Transverse colon (tissue), 4 donors: ENCODE measurements at regions not wholly inside any gene's neighbourhood (a gene's known extent, or its start where the extent isn't known, plus 50 kb on each side); places are given as distances from the start of the nearest gene placed in this dataset.

ENCODE experiments used
- DNase-seq: peaks from one replicate; pipeline ENCODE4 v3.0.0-alpha.2; 2019
- H3K27ac ChIP-seq, 4 donors: fragments of 200-600 bp; sonication (generic); 2 replicates each; pipeline ENCODE4 v1.5.1; 2016 to 2018; ENCODE audit warnings: inconsistent platforms in 4 of 4
- H3K27me3 ChIP-seq: fragments of 200-600 bp; sonication (generic); 2 replicates; pipeline ENCODE4 v1.5.1; 2017; ENCODE audit warnings: inconsistent platforms
- H3K36me3 ChIP-seq, 4 donors: fragments of 200-600 bp; sonication (generic); 2 replicates each; pipeline ENCODE4 v1.5.1; 2017 to 2019; ENCODE audit warnings: inconsistent platforms in 4 of 4
- H3K4me1 ChIP-seq, 4 donors: fragments of 200-600 bp; sonication (generic); 2 replicates each; pipeline ENCODE4 v1.5.1; 2017 to 2020; ENCODE audit warnings: inconsistent platforms in 4 of 4
- H3K4me3 ChIP-seq, 4 donors: fragments of 200-600 bp; sonication (generic); 1 replicate in 1 of 4; 2 replicates in 3 of 4; pipeline versions ENCODE4 v1.5.1 to v1.6.1; 2017 to 2019; ENCODE audit warnings: inconsistent platforms in 4 of 4
- H3K9me3 ChIP-seq, 2 donors: fragments of 200-600 bp; sonication (generic); 2 replicates each; pipeline ENCODE4 v1.5.1; 2017 to 2019; ENCODE audit warnings: inconsistent platforms in 2 of 2
- EP300 ChIP-seq: sonication (generic); formaldehyde crosslinking; IDR thresholded peaks from one replicate; pipeline ENCODE4 v1.6.1; 2017; ENCODE audit warnings: antibody characterized with exemption, low read depth
- POLR2A ChIP-seq: fragments of 450-650 bp; IDR thresholded peaks from one replicate; pipeline ENCODE4 v1.6.1; 2016; ENCODE audit warnings: antibody characterized with exemption, mild to moderate bottlenecking, moderate library complexity
- POLR2AphosphoS5 ChIP-seq, 3 donors: sonication (generic); formaldehyde crosslinking; IDR thresholded peaks; one replicate each; pipeline ENCODE4 v1.6.1; 2016; ENCODE audit warnings: antibody characterized with exemption in 3 of 3
- WGBS, 2 donors: methylation state at CpG; one replicate each; pipeline ENCODE4 v1.1.5; 2018; ENCODE audit warnings: low coverage in 1 of 2; 5-methylcytosine and 5-hydroxymethylcytosine counted together
- in situ Hi-C, 4 donors: fragments of 200-750 bp; cut with MboI; loops; one replicate each; pipeline versions ENCODE4 v1.15.0 to v1.15.1; 2017; ENCODE audit warnings: low sequenced_read_pairs in 3 of 4, low pct_ligation_motif_present in 1 of 4, low pct_unique_long_range_greater_than_20kb in 1 of 4
- intact Hi-C: fragments of 100-400 bp; cut with DNase I; formaldehyde crosslinking; loops from one replicate; pipeline ENCODE4 v1.15.1; 2023; ENCODE audit warnings: low total_unique reads
- TF ChIP-seq, protein P1 (sequence below), 5 experiments: fragments of 200-600 bp in 3 of 5; fragments of 450-650 bp in 2 of 5; sonication (generic) in 3 of 5; IDR thresholded peaks; 1 replicate in 2 of 5; 2 replicates in 3 of 5; pipeline ENCODE4 v1.5.1; 2016 to 2017; ENCODE audit warnings: antibody characterized with exemption in 5 of 5, inconsistent platforms in 3 of 5, mild to moderate bottlenecking in 2 of 5, moderate library complexity in 1 of 5

GRCh38 chr12:60704171-60704914, 1108.5 kb downstream of the SLC16A7 start:
- H3K4me3 ChIP-seq, result no peak overlapping the region
- peaks cover 0 to 7% of the 10 kb centered on the region in 2 donors for H3K9me3 ChIP-seq
- DNase-seq, result no peak
- in situ Hi-C loops, result no loop called here
- no peak overlapping the region for H3K27ac ChIP-seq
- H3K36me3 ChIP-seq, result no peaks in the 10 kb centered on the region
- WGBS, 2 donors, result 45 to 49% methylated on average over 4 of the region's 4 CpGs
- TF ChIP-seq EP300 (no peak), POLR2A (no peak), POLR2AphosphoS5 (IDR thresholded peaks at IDR 0.05) (no peak)
- TF ChIP-seq, protein P1, sequence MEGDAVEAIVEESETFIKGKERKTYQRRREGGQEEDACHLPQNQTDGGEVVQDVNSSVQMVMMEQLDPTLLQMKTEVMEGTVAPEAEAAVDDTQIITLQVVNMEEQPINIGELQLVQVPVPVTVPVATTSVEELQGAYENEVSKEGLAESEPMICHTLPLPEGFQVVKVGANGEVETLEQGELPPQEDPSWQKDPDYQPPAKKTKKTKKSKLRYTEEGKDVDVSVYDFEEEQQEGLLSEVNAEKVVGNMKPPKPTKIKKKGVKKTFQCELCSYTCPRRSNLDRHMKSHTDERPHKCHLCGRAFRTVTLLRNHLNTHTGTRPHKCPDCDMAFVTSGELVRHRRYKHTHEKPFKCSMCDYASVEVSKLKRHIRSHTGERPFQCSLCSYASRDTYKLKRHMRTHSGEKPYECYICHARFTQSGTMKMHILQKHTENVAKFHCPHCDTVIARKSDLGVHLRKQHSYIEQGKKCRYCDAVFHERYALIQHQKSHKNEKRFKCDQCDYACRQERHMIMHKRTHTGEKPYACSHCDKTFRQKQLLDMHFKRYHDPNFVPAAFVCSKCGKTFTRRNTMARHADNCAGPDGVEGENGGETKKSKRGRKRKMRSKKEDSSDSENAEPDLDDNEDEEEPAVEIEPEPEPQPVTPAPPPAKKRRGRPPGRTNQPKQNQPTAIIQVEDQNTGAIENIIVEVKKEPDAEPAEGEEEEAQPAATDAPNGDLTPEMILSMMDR (IDR thresholded peaks at IDR 0.05), result no peak
- intact Hi-C loops, result no loop called here
- no peaks in the 10 kb centered on the region for H3K4me1 ChIP-seq
- H3K27me3 ChIP-seq, result no peaks in the 10 kb centered on the region

DNA sequence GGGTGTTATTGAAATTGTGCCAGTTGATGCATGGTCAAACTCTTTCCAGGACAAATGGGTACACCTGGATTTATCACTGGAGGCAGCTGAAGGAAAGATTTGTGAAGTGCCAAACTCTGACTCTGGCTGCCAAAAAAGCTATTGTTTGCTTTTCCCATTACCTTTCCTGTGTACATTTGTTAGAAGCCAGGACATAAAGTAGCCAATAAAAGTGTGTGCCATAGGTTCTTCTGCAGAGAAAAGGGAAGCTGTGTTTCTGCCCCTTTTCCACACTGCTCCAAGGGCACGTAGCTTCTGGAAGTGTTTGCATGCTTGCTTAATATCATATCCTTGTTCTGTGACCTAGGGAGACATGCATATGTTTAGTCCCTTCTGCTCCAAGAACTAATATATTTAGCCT, 1114.4 kb downstream of the SLC16A7 start:
- in situ Hi-C loops, result no loop called here
- intact Hi-C loops, result no loop called here

DNA sequence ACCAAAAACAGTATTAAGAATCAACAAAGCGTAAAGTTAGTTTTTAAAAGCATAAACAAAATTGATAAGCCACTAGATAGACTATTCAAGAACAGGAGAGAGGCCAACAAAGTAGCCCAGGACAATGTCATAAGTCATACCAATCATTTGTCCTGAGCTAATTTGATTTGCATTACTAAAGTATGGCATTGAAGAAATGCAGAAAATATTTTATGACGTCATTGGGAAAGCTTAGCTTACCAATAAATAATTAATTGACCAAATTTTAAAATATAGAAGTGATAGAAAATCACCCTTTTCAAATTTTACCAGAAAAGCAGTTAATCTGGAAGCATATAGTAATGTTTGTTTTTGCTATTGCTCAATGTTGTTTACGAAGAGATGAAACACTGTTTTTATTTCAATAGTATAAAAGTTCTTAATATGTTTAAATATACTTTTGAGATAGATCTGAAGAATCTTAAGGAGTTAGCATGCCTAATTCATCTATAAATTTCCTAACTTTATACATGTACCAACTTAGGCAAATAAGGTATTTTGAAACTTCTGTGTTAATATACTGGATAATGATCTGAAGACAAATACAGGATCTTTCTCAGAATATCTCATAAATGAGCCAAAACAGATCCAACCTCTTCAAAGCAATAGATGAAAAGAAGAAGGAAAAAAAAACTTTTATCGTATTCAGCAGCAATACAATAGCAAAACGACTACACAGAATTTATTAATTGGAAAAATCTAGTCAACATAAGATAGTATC, 1118.5 kb downstream of the SLC16A7 start:
- 81% methylated on average over 5 of the region's 5 CpGs for WGBS, 2 donors
- in situ Hi-C loops (no loop called here), intact Hi-C loops (no loop called here)
- Histone ChIP-seq H3K36me3 (no peaks in the 10 kb centered on the region), H3K27me3 (no peaks in the 10 kb centered on the region), H3K27ac (no peak overlapping the region), H3K4me1 (no peaks in the 10 kb centered on the region), H3K9me3 (no peaks in the 10 kb centered on the region), H3K4me3 (no peak overlapping the region)
- DNase-seq, result no peak
- TF ChIP-seq POLR2AphosphoS5 (IDR thresholded peaks at IDR 0.05), result no peak

More for the DNA sequence above, 1114.4 kb downstream of the SLC16A7 start:
- no peaks in the 10 kb centered on the region for H3K36me3 ChIP-seq
- H3K4me3 ChIP-seq, result no peak overlapping the region
- TF ChIP-seq POLR2A, result no peak
- TF ChIP-seq POLR2AphosphoS5 (IDR thresholded peaks at IDR 0.05), result no peak
- TF ChIP-seq, protein P1 (IDR thresholded peaks at IDR 0.05), result no peak
- TF ChIP-seq EP300, result no peak
- DNase-seq, result no peak
- no peaks in the 10 kb centered on the region for H3K27me3 ChIP-seq
- peaks cover 0 to 7% of the 10 kb centered on the region in 2 donors for H3K9me3 ChIP-seq
- H3K27ac ChIP-seq, result no peak overlapping the region
- H3K4me1 ChIP-seq, result no peaks in the 10 kb centered on the region
- WGBS, 2 donors, result 0 to 16% methylated on average over 1 of the region's 1 CpG

GRCh38 chr12:60724475-60724874, 1128.6 kb downstream of the SLC16A7 start:
- no peak for DNase-seq
- in situ Hi-C loops (no loop called here), intact Hi-C loops (no loop called here)
- no peaks in the 10 kb centered on the region for H3K27me3 ChIP-seq
- no peak overlapping the region for H3K27ac ChIP-seq
- H3K4me3 ChIP-seq, result no peak overlapping the region
- TF ChIP-seq POLR2A (no peak), POLR2AphosphoS5 (IDR thresholded peaks at IDR 0.05) (no peak), EP300 (no peak)
- TF ChIP-seq, protein P1 (IDR thresholded peaks at IDR 0.05), result no peak
- H3K36me3 ChIP-seq, result no peaks in the 10 kb centered on the region
- WGBS, 2 donors, result 50 to 69% methylated on average over 1 of the region's 1 CpG
- H3K4me1 ChIP-seq, result no peaks in the 10 kb centered on the region
- H3K9me3 ChIP-seq, result no peaks in the 10 kb centered on the region
